Stimulated activated effector memory CD8-positive, alpha-beta T cell treated with anti-CD3 and anti-CD28 coated beads, Interleukin-12 subunit alpha, Interleukin-12 subunit beta, amount 100 ng/mL, for 72 hours (primary cell): ENCODE measurements at regions not wholly inside any gene's neighbourhood (a gene's known extent, or its start where the extent isn't known, plus 50 kb on each side); places are given as distances from the start of the nearest gene placed in this dataset.
"Not testable (repeated sequence)": the region's sequence is repeated elsewhere in the genome, so short reads cannot be mapped to it uniquely, and the experiment has no call there.

Source experiments
- ATAC-seq: fragments of 150-1000 bp; cut with Tn5 transposase; 2 replicates; pipeline ENCODE4 v1.10.0; 2021
- DNase-seq, 2 donors: peaks; one replicate each; pipeline ENCODE4 v3.0.0; 2021 to 2022; ENCODE audit warnings: low spot score in 2 of 2
- H3K27ac Mint-ChIP-seq: one replicate; pipeline ENCODE4 v1.8.0; 2022; ENCODE audit warnings: mild to moderate bottlenecking, mixed read lengths
- H3K36me3 Mint-ChIP-seq: one replicate; pipeline ENCODE4 v1.8.0; 2022; ENCODE audit warnings: mild to moderate bottlenecking, mixed read lengths
- H3K4me1 Mint-ChIP-seq: one replicate; pipeline ENCODE4 v1.8.0; 2022; ENCODE audit warnings: mixed read lengths
- H3K4me3 Mint-ChIP-seq: one replicate; pipeline ENCODE4 v1.8.0; 2022; ENCODE audit warnings: mild to moderate bottlenecking, mixed read lengths
- H3K9me3 Mint-ChIP-seq: one replicate; pipeline ENCODE4 v1.8.0; 2022; ENCODE audit warnings: mixed read lengths

DNA sequence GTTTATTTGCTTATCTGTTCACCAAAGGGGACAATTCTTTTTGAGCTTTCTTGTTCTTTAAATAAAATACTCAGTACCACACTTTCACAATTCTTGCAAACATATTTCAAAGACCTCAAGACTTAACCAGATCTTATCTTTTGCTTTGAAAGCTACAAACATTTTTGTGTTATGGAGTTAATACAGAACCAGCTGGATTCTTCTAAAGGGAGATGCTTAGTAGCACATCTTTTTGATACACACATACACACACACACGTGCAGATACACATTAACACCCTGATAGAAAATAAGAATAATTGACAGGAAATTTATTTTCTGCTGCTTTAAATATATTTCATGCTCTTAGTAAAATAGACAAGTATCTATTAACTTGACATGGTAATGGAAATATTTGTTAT is 379.1 kb downstream of the SH2D1A start:
- Mint-ChIP-seq H3K27ac (no peak overlapping the region), H3K4me1 (no peaks in the 10 kb centered on the region), H3K36me3 (no peaks in the 10 kb centered on the region), H3K4me3 (no peak overlapping the region), H3K9me3 (no peaks in the 10 kb centered on the region)
- no peak for ATAC-seq
- DNase-seq, result no peak

DNA sequence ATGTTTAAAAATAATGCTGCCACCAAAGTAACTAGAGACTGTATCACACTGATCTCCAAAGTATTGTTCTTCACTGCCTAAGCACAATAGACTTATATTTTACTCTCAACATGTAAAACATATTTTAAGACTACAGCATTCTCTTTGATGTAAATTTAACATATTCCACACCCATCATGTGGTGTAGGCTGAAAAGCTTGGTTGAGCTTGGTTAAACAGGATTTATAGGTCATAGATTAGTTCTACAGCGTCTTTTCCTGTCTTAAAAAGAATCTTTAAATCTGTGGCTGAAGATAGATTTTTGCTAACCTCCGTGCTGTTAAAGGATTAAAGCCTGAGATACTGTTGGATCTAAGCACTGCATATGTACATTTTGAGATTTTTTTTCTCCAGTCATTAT is 379.9 kb downstream of the SH2D1A start:
- DNase-seq (no peak), ATAC-seq (no peak)
- Mint-ChIP-seq H3K4me3 (no peak overlapping the region), H3K36me3 (no peaks in the 10 kb centered on the region), H3K9me3 (no peaks in the 10 kb centered on the region), H3K4me1 (no peaks in the 10 kb centered on the region), H3K27ac (no peak overlapping the region)

DNA sequence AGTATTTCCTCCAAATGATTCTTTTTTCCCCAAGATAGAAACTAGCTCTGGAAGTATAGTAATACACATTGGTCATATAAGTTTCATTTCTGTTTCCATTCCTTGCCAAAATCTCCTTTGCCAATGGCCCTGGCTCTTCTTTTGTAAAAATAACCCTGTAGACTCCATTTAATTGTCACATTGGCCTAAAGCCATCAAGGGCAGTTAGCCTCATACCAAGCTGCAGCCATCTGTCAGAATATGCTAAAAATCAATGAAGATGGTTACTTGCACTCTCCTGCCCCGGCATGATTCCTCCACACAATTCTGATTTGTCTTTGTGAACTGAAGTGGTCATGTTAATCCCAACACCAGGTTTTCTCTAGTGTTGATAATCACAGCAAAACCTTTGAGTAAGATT is 380.5 kb downstream of the SH2D1A start:
- H3K4me1 Mint-ChIP-seq, result no peaks in the 10 kb centered on the region
- H3K27ac Mint-ChIP-seq, result no peak overlapping the region
- no peak for ATAC-seq

DNA sequence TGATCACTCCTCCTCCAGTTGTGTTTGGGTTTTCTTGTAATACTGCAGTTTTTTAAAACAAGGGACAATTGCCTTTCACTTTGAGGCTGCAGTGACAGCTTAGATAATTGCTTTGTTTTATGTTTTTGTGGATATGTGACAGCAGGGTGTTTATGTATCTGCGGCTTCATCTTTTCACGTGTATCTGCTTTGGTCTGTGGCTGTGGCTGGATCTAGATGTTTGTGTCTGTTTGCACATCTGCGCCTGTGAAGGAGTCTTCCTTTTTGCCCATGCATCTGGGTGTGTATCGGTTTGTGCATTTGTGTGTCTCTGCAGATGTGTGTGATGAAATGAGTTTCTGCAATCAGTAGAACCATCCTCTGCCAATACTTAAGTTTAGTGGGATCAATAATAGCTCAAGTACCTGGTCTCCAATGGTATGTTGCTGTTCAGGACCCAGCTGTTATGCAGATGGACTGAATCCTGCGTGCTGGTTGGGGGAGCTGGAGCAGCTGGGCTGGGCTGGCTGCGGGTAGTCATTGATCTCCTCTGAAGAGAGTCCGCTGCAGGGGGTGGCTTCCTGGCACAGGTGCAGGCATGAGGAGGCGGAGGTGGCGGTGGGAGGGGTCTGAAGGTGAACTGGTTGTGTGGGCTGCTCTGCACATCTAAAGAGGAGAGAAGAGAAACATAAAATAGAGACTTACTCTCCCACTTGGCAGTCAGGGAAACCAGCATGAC is 390.3 kb downstream of the SH2D1A start:
- DNase-seq, result peak in 1 of 2 donors; percentile 50
- peak overlapping the region; percentile 56 for H3K4me3 Mint-ChIP-seq
- peak; percentile 74 for ATAC-seq
- no peaks in the 10 kb centered on the region for H3K9me3 Mint-ChIP-seq
- peaks cover 8% of the 10 kb centered on the region for H3K4me1 Mint-ChIP-seq
- H3K36me3 Mint-ChIP-seq, result no peaks in the 10 kb centered on the region
- no peak overlapping the region for H3K27ac Mint-ChIP-seq

More for the DNA sequence above, 380.5 kb downstream of the SH2D1A start:
- no peak for DNase-seq
- Mint-ChIP-seq H3K9me3 (no peaks in the 10 kb centered on the region), H3K36me3 (no peaks in the 10 kb centered on the region), H3K4me3 (no peak overlapping the region)

DNA sequence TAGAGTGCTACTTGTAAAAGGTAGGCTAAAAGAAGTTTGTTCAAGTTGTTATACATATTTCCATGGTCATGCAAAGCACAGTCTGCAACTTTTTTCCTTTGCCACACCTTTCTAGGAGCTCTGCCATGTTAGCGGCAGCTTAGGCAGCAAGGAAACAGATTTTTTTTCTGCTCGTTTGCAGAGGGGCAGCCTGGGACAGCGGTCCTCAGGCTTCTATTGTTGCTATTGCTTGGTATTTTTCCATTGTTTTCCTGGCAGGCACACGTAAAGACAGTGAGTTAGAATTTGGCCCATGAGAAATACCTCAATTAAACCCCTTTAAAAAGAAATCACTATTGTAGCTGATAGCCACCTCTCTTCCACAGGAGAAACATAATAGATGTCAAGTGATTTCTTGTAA is 391.4 kb downstream of the SH2D1A start:
- no peak for DNase-seq
- Mint-ChIP-seq H3K4me1 (peaks cover 8% of the 10 kb centered on the region), H3K36me3 (no peaks in the 10 kb centered on the region), H3K9me3 (no peaks in the 10 kb centered on the region), H3K4me3 (no peak overlapping the region), H3K27ac (no peak overlapping the region)
- no peak for ATAC-seq

DNA sequence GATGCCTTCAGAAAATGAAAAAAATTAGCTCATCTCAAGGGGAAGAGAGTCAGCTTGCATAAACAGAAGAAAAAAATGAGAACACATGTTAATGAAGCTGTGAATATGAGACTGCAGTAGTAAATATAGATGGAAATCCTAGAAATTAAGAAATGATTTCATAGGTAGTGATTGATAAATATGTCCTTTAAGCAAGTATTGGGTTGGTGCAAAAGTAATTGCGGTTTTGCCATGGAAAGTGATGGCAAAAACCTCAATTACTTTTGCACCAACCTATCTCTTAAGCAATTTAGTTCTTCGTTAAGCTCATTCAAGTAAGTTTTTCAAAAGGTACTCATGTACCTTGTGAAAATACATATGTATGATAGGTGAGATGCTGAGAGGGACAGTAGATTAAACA is 400.9 kb downstream of the SH2D1A start:
- Mint-ChIP-seq H3K4me3 (no peak overlapping the region), H3K36me3 (no peaks in the 10 kb centered on the region), H3K27ac (no peak overlapping the region), H3K4me1 (no peaks in the 10 kb centered on the region), H3K9me3 (no peaks in the 10 kb centered on the region)
- DNase-seq, result no peak
- no peak for ATAC-seq

DNA sequence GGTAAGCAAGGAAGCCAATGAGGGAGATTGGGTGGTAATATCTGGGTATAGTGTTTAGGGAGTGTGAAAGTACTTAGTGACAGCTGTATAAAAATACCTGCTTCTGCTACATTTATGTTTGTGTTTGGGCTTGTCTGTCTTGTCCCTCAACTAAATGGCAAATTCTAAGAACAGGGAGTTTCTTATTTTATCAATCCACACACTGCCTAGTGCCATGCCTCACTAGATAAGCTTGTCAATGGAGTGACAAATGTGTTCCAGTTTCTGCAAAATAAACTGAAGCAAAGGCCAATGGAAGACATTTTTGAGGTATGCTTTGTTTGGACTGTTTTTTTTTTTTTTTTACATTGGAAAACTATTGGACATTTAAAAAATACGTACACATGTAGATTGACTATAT is 418.0 kb downstream of the SH2D1A start:
- no peak overlapping the region for H3K27ac Mint-ChIP-seq
- H3K9me3 Mint-ChIP-seq, result no peaks in the 10 kb centered on the region
- no peak for DNase-seq
- H3K4me1 Mint-ChIP-seq, result no peaks in the 10 kb centered on the region
- ATAC-seq, result no peak
- no peak overlapping the region for H3K4me3 Mint-ChIP-seq
- H3K36me3 Mint-ChIP-seq, result no peaks in the 10 kb centered on the region

DNA sequence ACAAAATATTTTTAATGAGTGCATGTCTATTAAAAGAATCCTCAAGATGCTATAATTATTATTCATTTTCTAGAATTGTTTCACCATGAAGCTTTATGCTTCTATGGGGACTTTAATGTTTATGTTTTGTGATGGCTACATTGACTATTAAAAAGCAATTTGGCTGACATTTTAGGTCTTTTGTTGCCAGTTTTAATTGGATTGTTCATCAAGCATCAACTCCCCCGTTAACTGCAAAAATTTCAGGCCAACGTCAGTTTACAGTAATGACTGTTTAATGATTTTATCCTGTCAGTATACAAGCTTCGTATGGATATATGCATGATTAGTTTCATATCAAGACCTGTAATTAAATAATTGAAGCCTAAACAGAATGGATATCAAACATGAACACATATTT is 422.8 kb downstream of the SH2D1A start:
- Mint-ChIP-seq H3K4me1 (no peaks in the 10 kb centered on the region), H3K4me3 (no peak overlapping the region), H3K27ac (no peak overlapping the region), H3K9me3 (no peaks in the 10 kb centered on the region), H3K36me3 (no peaks in the 10 kb centered on the region)
- no peak for DNase-seq
- ATAC-seq, result no peak

DNA sequence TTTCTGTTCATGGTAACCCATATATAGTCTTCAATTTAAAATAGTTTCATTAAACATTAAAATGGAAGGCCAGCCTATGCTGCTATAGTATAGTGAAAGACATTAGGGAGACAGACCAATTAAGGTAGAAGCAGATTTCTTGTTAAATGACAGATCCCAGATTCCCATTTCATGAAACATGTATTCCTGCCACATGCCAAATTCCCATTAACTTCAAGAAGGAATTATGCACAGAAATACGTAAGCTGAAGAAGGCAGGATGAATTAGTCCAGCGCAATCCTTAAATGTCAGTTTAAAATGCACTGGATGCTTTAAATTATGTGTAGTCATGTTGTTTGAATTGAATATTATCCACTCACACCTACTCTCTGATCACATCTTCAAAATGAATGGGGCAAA is 424.9 kb downstream of the SH2D1A start:
- no peak for DNase-seq
- Mint-ChIP-seq H3K4me1 (no peaks in the 10 kb centered on the region), H3K36me3 (no peaks in the 10 kb centered on the region), H3K4me3 (no peak overlapping the region), H3K9me3 (no peaks in the 10 kb centered on the region), H3K27ac (no peak overlapping the region)
- ATAC-seq, result no peak

DNA sequence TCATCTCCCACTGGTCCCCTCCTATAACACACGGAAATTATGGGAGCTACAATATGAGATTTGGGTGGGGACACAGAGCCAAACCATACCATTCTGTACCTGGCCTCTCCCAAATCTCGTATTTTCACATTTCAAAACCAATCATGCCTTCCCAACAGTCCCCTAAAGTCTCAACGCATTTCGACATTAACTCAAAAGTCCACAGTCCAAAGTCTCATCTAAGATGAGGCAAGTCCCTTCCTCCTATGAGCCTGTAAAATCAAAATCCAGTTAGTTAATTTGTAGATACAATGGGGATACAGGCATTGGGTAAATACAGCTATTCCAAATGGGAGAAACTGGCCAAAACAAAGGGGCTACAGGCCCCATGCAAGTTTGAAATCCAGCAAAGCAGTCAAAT is 441.9 kb downstream of the SH2D1A start:
- not testable (repeated sequence) for H3K4me3 Mint-ChIP-seq, H3K27ac Mint-ChIP-seq, H3K36me3 Mint-ChIP-seq, ATAC-seq, DNase-seq, H3K9me3 Mint-ChIP-seq, H3K4me1 Mint-ChIP-seq

DNA sequence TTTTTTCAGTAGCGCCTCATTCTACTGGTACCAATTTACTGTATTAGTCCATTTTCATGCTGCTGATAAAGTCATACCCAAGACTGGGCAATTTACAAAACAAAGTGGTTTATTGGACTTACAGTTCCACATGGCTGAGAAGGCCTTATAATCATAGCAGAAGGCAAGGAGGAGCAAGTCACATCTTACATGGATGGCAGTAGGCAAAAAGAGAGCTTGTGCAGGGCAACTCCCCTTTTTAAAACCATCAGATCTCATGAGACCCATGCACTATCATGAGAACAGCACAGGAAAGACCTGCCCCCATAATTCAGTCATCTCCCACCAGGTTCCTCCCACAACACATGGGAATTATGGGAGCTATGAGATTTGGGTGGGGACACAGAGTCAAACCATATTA is 443.5 kb downstream of the SH2D1A start:
- DNase-seq, H3K9me3 Mint-ChIP-seq, H3K27ac Mint-ChIP-seq: not testable (repeated sequence)

DNA sequence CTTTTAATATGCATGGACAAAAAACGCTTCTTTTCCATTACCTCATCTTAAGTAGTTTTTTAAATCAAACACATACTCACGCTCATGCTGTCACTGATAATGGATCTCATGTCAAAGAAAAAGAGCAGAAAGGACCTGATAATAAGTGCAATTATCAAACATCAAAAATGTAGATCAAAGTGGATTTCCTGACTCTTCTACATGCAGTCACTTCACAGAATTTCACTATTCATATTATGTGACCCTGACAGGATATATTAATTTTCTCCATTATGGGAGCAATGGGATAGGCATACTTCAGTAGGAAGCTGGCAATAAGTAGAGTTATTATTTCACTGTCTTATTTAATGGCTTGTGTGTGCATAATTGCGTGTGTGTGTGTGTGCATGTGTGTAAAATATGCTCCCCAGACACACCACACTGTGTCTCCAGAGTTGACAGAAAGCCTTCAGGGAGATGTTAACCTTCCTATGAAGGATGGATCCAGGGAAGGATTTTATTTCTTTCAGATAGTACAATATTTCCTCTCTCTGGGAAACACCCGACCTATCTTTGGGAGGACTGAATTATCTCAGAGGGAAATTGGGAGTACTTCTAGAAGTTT is 445.2 kb downstream of the SH2D1A start:
- no peaks in the 10 kb centered on the region for H3K36me3 Mint-ChIP-seq
- no peak for ATAC-seq
- H3K4me3 Mint-ChIP-seq, result no peak overlapping the region
- H3K9me3 Mint-ChIP-seq, result peaks cover 4% of the 10 kb centered on the region
- H3K4me1 Mint-ChIP-seq, result no peaks in the 10 kb centered on the region
- H3K27ac Mint-ChIP-seq, result no peak overlapping the region
- no peak for DNase-seq

More for the DNA sequence above, 443.5 kb downstream of the SH2D1A start:
- H3K4me1 Mint-ChIP-seq, H3K4me3 Mint-ChIP-seq, H3K36me3 Mint-ChIP-seq, ATAC-seq: not testable (repeated sequence)

DNA sequence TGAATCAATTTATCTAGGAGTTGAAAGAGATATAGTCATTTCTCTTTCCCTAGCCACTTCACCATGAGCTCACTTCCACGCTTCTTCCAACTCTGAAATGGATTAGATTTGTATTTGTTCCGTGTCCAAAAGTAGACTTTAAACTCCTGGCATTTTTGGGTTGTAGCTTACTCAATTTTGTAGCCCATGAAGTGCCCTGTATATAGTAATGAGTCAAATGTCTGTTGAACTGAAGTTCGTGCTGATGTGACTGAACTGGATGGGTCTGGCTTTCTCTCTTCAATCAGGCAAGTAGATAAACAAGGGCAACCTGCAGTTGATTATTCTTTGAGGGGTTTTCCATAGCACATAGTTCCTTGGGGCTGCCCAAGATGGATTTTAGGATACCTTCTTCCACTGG is 450.6 kb downstream of the SH2D1A start:
- Mint-ChIP-seq H3K36me3 (no peaks in the 10 kb centered on the region), H3K27ac (no peak overlapping the region), H3K4me3 (no peak overlapping the region), H3K9me3 (peaks cover 3% of the 10 kb centered on the region), H3K4me1 (no peaks in the 10 kb centered on the region)
- ATAC-seq, result no peak
- no peak for DNase-seq

DNA sequence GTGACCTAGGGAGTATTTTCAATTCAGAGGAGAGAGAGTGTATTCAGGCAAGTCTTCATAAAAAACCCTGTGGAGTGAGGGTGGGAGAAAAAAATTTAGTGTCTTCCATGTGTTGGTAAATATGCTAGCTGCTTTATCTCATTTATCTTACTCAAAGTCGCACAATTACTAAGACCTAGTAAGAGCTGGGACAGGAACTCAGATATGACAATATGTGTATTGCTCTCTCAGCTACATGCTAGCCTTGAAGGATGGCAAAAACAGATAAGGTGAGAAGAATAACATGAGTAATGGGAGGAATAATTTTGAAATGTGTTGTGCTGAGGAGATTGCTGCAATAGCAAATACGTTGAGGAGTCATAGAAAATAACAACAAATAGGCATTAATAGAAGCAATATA is 458.6 kb downstream of the SH2D1A start:
- ATAC-seq (no peak), DNase-seq (no peak)
- Mint-ChIP-seq H3K4me3 (no peak overlapping the region), H3K9me3 (peaks cover 17% of the 10 kb centered on the region), H3K36me3 (no peaks in the 10 kb centered on the region), H3K27ac (no peak overlapping the region), H3K4me1 (no peaks in the 10 kb centered on the region)

DNA sequence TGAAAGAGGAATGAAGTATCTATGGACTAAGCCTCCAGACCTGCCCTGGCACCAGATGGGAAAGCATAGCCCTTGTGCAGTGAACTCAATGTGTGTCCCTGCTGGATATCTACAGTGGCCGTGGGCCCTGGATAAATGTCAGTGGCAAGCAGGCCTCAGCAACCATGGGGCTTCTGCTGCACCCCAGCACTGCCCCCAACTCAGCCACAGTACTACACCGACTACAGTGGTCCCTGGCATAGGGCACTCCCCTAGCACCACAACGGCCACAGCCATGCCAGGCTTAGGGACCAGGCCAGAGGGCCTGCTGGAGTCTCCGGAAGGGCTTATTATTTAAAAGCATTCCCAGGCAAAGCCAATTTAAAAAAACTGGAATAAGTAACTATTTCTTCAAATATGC is 459.1 kb downstream of the SH2D1A start:
- DNase-seq (no peak), ATAC-seq (no peak)
- H3K4me1 Mint-ChIP-seq, result no peaks in the 10 kb centered on the region
- H3K4me3 Mint-ChIP-seq, result no peak overlapping the region
- no peaks in the 10 kb centered on the region for H3K36me3 Mint-ChIP-seq
- H3K27ac Mint-ChIP-seq, result no peak overlapping the region
- H3K9me3 Mint-ChIP-seq, result peaks cover 17% of the 10 kb centered on the region

DNA sequence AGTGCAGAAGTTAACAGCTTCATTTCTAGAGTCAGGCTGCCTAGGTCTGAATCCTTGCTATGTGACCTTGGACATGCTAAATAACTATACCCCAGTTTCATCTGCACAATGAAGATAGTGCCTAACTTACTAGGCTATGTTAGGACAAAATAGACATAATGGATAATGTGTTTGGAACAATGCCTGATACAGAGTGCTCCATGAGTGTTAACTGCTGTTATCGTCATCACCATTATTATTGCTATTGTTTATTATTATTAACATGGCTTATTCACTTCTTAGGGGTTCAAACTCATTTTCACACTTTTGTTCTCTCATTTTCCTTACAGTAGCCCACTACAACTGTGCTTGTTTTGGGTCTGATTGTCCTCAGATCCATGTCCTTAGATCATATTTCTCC is 467.7 kb downstream of the SH2D1A start:
- ATAC-seq (no peak), DNase-seq (no peak)
- Mint-ChIP-seq H3K4me1 (no peaks in the 10 kb centered on the region), H3K36me3 (no peaks in the 10 kb centered on the region), H3K4me3 (no peak overlapping the region), H3K9me3 (no peaks in the 10 kb centered on the region), H3K27ac (no peak overlapping the region)
